Head of caudate nucleus (tissue), 42 donors: ENCODE measurements at regions not wholly inside any gene's neighbourhood (a gene's known extent, or its start where the extent isn't known, plus 50 kb on each side); places are given as distances from the start of the nearest gene placed in this dataset.

Source experiments
- DNase-seq, 42 donors: peaks; one replicate each; pipeline versions ENCODE4 v3.0.0 to v3.0.0-alpha.2; 2020 to 2021; ENCODE audit warnings: mixed read lengths in 7 of 42
- intact Hi-C: fragments of 100-400 bp; cut with DNase I; formaldehyde crosslinking; loops from one replicate; pipeline ENCODE4 v1.15.0; 2022

- intact Hi-C loops, result no loop called here
- DNase-seq, result peak in 1 of 42 donors; percentile 43
Measured at GRCh38 chr6:159101656-159102055, 56.9 kb upstream of the TAGAP start.

DNA sequence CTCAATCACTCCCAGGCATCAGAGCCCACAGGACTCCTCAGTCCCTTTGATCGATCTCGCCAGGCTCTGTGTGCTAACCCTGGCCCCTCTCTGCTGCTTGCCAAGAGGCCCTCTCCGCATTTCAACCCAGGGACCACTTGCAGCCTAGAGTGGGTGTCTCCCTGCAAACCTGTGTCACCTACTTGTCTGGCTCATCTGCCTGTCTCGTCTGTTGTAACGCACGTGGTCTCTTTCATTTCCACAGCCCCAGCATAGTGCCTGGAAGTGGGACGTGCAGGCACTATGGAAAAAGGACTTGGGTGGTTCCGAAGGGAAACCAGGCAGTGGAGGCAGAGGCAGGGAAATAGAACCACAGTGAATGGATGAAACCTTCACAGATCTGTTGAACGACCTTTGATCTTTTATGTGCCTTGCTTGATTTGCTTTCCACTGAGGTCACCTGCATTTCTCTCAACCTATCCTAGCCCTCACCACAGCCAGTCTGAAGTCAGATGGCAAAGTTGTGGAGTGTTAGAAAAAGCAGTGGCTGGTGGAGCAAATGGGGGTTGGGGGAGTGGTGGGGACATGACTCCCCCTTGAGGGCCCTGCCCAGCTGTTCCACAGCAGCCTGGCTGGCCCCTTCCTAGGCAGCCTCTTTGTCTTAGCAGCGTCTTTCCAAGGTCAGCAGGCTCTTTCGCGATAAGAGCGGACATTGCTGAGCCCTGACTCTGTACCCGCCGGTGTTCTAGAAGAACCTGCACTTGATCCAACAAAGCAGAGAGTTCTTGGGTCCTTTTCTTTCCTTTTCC lies 55.8 kb upstream of the TAGAP start:
- DNase-seq, result peak in 1 of 42 donors; percentile 37
- intact Hi-C loops, result no loop called here

- peak in 1 of 42 donors; percentile 22 for DNase-seq
Measured at GRCh38 chr6:159099961-159100360, 55.2 kb upstream of the TAGAP start.

GRCh38 chr6:159099276-159099675 lies 54.5 kb upstream of the TAGAP start:
- intact Hi-C loops, result no loop called here
- peak in 1 of 42 donors; percentile 21 for DNase-seq

More at GRCh38 chr6:159099961-159100360, 55.2 kb upstream of the TAGAP start:
- intact Hi-C loops, result no loop called here

DNA sequence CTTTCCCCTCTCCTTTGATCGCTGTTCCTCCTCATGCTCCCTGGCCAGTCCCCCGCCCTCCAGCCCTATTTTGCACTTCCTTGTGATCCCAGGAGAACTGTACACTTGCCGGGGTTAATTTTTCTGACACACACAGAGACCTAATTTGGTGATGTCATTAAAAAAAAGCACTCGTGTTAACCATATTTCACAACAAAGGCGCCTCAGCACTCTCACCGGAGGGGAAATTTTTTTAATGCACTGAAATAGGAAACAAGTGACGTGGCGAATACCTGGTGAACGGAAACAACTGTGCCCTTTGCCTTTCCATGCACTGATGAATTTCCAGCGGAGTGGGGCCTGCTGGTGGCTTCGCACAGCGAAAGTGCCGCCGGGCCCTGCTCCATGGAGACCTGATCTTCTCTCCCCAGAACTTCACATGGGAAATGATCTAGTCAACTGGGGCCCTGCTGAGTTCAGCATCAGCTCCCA lies 53.9 kb upstream of the TAGAP start:
- intact Hi-C loops, result no loop called here
- peak in 1 of 42 donors; percentile 31 for DNase-seq

- peak in 1 of 42 donors; percentile 43 for DNase-seq
- intact Hi-C loops, result no loop called here
Measured at GRCh38 chr6:159097256-159097655, 52.5 kb upstream of the TAGAP start.

- DNase-seq, result peak in 1 of 42 donors; percentile 29
- intact Hi-C loops, result no loop called here
Measured at GRCh38 chr6:159095616-159096015, 50.8 kb upstream of the TAGAP start.

DNA sequence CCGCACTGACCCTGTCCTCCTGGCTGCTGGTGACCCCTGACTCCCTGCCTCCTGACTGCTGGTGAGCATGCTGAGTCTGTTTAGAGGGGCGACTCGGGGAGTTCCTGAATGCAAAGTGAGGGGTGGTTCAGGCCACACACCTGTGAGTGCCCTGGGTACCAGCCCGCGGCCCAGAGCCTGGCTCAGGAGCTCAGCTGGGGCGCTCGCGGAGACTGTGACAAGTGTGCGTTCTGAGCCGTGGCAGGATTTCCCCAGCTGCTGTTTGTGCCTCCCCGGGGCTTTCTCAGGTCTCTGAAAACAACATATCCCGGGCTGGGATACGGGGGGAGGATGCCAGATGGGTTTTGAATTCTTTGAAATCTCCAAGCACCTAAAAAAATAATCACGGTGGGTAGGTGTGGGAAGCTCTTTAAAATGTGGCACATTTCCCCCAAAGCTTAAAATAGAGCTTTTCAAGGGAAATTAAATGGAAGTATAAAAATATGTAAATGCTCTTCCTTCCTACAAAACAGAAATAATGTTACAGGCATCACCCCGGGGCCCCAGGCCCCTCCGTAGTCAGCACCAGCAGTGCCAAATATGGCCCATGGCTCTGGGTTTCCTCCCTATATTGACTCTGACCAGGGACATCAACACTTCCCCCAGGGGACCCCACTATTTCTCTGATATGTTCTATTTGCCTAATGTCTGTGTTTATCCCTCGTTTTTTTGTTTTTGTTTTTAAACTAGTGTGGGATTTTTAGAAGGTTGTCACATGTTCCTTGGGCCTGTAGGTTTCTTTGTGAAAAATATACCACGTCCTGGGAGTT lies 49.9 kb upstream of the TAGAP start:
- peak in 6 of 42 donors; percentile 29 to 50 (median 34) for DNase-seq
- intact Hi-C loops, result no loop called here
